HG02885 (cell line): ENCODE measurements at regions not wholly inside any gene's neighbourhood (a gene's known extent, or its start where the extent isn't known, plus 50 kb on each side); places are given as distances from the start of the nearest gene placed in this dataset.
"Not testable (repeated sequence)": the region's sequence is repeated elsewhere in the genome, so short reads cannot be mapped to it uniquely, and the experiment has no call there.

Experiments used
- ATAC-seq: cut with Tn5 transposase; IDR thresholded peaks from one replicate; pipeline ENCODE4 v1.9.1; 2021; ENCODE audit warnings: mild to moderate bottlenecking; ENCODE audit not compliant: unreplicated experiment, poor library complexity

- no peak for ATAC-seq
These were observed 267.4 kb upstream of the CCDC179 start for GRCh38 chr11:23127706-23128105.

DNA sequence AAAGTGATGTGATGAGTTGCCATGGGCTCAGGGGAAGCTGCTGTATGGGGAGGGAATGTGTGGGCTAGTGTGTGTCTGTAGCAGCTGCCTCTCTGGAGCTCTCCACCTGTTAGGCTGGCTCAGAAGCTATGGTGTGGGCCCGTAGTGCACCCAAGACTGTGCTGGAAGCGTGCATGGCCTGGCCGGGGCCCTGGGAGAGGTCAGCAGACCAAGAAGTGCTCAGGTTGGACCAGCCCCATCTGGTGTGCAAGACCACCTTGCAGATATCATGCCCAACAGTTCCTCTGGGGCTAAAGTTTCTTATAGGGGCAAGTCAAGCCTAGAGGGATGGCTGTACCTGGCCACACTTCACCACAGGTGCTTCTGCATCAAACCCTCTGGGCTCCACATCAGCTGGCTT is 274.4 kb upstream of the CCDC179 start:
- ATAC-seq: no peak

GRCh38 chr11:23138761-23139160 is 278.5 kb upstream of the CCDC179 start:
- ATAC-seq: no peak

DNA sequence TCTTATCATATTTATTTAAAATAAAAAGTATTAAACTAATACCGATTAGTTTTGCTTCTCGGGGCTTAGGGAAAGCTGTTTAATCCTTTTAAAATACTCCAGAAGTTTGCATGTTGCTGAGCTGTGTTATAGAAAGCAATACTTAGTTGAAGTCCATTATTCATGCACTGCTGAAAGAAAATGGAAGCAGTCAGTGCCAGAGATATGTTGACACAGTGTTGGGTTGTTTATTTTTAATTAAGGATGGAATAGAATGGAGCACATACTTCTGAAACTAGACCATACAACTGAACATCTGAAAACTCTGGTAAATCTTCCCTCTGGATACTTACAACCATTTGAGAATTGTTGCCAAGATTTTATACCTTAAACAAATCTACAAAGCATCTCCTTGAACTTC is 282.7 kb upstream of the CCDC179 start:
- ATAC-seq: no peak

GRCh38 chr11:23151819-23152218 is 291.5 kb upstream of the CCDC179 start:
- ATAC-seq: no peak

DNA sequence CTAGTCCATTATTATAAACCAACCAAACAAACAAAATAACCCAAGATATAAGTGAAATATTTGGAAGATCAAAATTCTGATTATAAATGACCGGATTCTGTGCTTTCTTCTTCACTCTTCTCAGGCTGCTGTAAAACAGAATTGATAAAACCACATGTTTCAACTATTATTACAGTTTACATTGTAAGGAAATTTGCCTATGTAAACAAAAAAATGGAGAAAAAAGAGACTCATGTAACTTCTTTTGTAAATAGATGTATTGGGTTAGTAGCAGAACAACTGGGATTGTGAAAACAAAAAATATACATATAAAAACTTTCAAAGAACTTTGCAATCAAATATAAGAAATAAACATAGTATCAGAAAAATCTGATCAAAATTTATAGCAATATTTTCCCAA is 295.2 kb upstream of the CCDC179 start:
- no peak for ATAC-seq

- ATAC-seq: no peak
These were observed 303.7 kb upstream of the CCDC179 start for GRCh38 chr11:23164022-23164421.

GRCh38 chr11:23166376-23166775 is 306.1 kb upstream of the CCDC179 start:
- no peak for ATAC-seq

- no peak for ATAC-seq
These were observed 319.3 kb upstream of the CCDC179 start for GRCh38 chr11:23179609-23180008.

DNA sequence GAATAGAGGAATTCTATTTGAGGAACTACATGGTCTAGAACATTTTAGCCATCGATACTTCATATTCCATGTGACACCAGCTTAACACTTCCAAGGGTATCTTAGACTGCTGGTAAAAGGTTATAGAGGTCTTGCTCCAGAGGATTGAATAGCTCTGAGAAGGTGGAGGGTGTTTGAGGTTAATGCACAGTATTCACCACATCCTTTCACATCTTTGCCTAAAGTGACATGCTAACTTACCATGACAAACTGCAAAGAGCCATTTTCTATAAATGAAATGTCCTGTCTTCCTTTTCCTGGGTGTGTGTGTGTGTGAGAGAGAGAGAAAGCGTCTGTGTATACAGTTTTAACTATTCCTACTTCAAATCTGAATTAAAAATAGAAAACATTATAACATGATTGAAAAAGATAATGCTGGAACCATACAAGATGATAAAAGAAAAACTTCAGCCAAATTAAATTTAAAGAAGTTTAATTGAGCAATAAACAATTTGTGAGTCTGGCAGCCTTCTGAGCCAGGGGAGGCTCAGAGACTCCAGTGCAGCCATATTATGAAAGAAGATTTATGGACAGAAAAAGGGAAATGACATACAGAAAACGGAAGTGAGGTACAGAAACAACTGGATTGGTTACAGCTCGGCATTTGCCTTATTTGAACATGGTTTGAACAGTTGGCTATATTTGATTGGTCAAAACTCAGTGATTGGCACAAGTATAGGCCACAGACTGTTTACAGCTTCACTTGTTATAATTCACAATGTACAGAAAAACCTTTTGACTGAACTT is 320.9 kb upstream of the CCDC179 start:
- no peak for ATAC-seq

GRCh38 chr11:23192256-23192655 is 332.0 kb upstream of the CCDC179 start:
- ATAC-seq: no peak

DNA sequence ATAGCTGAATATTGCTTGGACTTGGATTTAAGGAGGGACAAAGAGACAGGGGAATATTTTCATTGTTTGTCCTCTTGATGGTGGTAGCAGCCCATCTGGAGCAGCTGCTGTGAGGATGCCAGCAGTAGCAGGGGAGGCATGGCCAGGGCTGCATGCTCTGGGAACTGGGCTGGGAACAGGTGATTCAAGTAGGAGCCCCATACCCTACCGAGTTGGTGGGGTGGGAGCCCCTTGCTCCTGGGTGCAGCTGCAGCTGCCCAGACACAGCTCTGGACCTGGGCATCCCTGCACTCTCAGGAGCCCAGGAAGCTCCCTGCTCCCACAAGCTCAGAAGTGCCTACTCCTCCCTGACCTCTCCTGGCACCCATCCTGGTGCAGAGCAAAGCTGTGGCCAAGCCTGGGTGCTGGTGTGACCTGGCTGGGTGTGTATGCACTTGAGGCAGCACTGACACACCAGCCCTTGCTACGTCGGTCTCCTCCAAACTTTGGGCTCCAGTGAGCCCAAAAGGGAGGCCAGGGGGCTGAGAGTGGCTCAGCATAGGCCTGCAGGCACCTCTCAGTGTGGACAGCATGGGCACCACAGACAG is 341.8 kb upstream of the CCDC179 start:
- ATAC-seq: no peak

DNA sequence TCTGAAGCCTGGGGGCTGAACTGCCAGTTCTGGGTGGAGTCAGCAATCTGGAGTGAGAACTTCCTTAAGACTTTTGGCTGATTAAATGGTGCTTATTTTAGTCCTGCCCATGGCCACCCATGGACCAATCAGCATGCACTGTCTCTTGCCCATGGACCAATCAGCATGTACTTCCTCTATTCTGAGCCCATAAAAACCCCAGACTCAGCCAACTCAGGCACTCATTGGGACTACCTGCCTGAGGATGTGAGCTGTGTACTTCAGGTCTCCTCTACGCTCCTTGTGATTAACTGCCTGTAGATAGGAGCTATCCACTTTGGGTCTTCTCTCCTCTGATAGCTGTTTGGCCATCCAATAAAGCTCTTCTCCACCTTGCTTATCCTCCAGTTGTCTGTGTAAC is 342.3 kb upstream of the CCDC179 start:
- no peak for ATAC-seq

GRCh38 chr11:23205156-23205871 is 345.0 kb upstream of the CCDC179 start:
- no peak for ATAC-seq

GRCh38 chr11:23206741-23207336 is 346.6 kb upstream of the CCDC179 start:
- ATAC-seq: no peak

GRCh38 chr11:23211221-23211620 is 350.9 kb upstream of the CCDC179 start:
- no peak for ATAC-seq

DNA sequence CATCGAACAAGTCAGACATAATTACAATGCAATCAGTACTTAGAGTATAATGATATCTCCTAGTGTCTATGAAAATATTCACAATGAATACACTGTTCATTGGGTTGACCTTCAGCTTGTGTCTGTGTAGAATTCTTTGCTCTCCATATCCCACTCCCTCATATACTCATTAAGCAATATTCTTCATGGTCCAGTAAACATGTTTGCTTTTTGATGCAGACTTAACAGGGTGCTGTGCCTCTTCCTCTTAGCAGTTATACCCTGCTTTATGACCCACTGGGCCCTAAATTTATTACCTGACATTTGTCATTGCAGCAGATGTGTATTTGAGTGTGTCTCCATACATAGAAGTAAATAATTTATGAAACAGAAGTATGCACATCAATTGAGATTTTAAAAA is 352.5 kb upstream of the CCDC179 start:
- no peak for ATAC-seq

GRCh38 chr11:23217072-23217471 is 356.8 kb upstream of the CCDC179 start:
- ATAC-seq: no peak

DNA sequence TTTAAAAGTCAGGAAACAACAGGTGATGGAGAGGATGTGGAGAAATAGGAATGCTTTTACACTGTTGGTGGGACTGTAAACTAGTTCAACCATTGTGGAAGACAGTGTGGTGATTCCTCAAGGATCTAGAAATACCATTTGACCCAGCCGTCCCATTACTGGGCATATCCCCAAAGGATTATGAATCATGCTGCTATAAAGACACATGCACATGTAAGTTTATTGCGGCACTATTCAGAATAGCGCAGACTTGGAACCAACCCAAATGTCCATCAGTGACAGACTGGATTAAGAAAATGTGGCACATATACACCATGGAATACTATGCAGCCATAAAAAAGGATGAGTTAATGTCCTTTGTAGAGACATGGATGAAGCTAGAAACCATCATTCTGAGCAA is 359.8 kb upstream of the CCDC179 start:
- ATAC-seq: not testable (repeated sequence)

- no peak for ATAC-seq
These were observed 361.1 kb upstream of the CCDC179 start for GRCh38 chr11:23221366-23221765.
